CD14-positive monocyte (primary cell): ENCODE measurements at regions not wholly inside any gene's neighbourhood (a gene's known extent, or its start where the extent isn't known, plus 50 kb on each side); places are given as distances from the start of the nearest gene placed in this dataset.

Experiments used
- DNase-seq, 3 donors: peaks; one replicate each; pipeline ENCODE4 v3.0.0-alpha.2; 2011 to 2022
- H2AFZ ChIP-seq: 2 replicates; pipeline ENCODE4 v1.6.0; 2012; ENCODE audit warnings: mild to moderate bottlenecking, low read depth, low read length, inconsistent platforms; ENCODE audit not compliant: insufficient read depth, poor library complexity, severe bottlenecking
- H3K27ac ChIP-seq, 2 donors: 1 replicate in 1 of 2; 2 replicates in 1 of 2; pipeline ENCODE4 v1.5.1; 2012 to 2013; ENCODE audit warnings: low read length in 2 of 2, control low read depth in 1 of 2, inconsistent platforms in 1 of 2, low read depth in 1 of 2, mild to moderate bottlenecking in 1 of 2
- H3K27me3 ChIP-seq, 2 donors: one replicate each; pipeline versions ENCODE4 v1.6.0 to v1.6.1; 2011 to 2013; ENCODE audit warnings: low read length in 2 of 2; ENCODE audit not compliant: control insufficient read depth in 2 of 2, insufficient read depth in 2 of 2
- H3K36me3 ChIP-seq, 2 donors: replicated peaks in 1 of 2; 1 replicate in 1 of 2; 2 replicates in 1 of 2; pipeline versions ENCODE4 v1.5.1 to v1.6.1; 2012 to 2013; ENCODE audit warnings: low read length in 2 of 2, control low read depth in 1 of 2, inconsistent platforms in 1 of 2, mild to moderate bottlenecking in 1 of 2; ENCODE audit not compliant: insufficient read depth in 2 of 2, control insufficient read depth in 1 of 2
- H3K4me1 ChIP-seq, 2 donors: 1 replicate in 1 of 2; 2 replicates in 1 of 2; pipeline versions ENCODE4 v1.5.1 to v1.6.1; 2012 to 2013; ENCODE audit warnings: low read length in 2 of 2, control low read depth in 1 of 2, inconsistent platforms in 1 of 2, mild to moderate bottlenecking in 1 of 2, moderate library complexity in 1 of 2; ENCODE audit not compliant: insufficient read depth in 2 of 2, control insufficient read depth in 1 of 2
- H3K4me2 ChIP-seq: replicated peaks from 2 replicates; pipeline ENCODE3; 2012; ENCODE audit warnings: low read length, moderate library complexity, mild to moderate bottlenecking; ENCODE audit not compliant: poor library complexity, severe bottlenecking; ENCODE audit errors: extremely low read depth
- H3K4me3 ChIP-seq, 3 experiments: fragments of 200-600 bp in 1 of 3; sonication (generic) in 1 of 3; replicated peaks in 1 of 3; 1 replicate in 2 of 3; 2 replicates in 1 of 3; pipeline ENCODE4 v1.5.1; 2011 to 2013; ENCODE audit warnings: low read length in 3 of 3, mild to moderate bottlenecking in 3 of 3, control low read depth in 2 of 3, low read depth in 2 of 3, inconsistent platforms in 1 of 3, moderate library complexity in 1 of 3
- H3K79me2 ChIP-seq: 2 replicates; pipeline ENCODE4 v1.6.0; 2012; ENCODE audit warnings: mild to moderate bottlenecking, control low read depth, inconsistent platforms, low read length, moderate library complexity; ENCODE audit not compliant: insufficient read depth
- H3K9ac ChIP-seq: 2 replicates; pipeline ENCODE4 v1.6.0; 2017; ENCODE audit warnings: low read length, mild to moderate bottlenecking; ENCODE audit not compliant: insufficient read depth, poor library complexity, severe bottlenecking
- H3K9me3 ChIP-seq, 2 donors: replicated peaks in 1 of 2; 1 replicate in 1 of 2; 2 replicates in 1 of 2; pipeline versions ENCODE4 v1.5.1 to v1.6.1; 2012 to 2013; ENCODE audit warnings: low read length in 2 of 2, control low read depth in 1 of 2; ENCODE audit not compliant: control insufficient read depth in 1 of 2, insufficient read depth in 1 of 2
- H4K20me1 ChIP-seq: 2 replicates; pipeline ENCODE4 v1.6.0; 2012; ENCODE audit warnings: mild to moderate bottlenecking, low read length, control low read depth, moderate library complexity; ENCODE audit not compliant: insufficient read depth
- H3K27ac Mint-ChIP-seq, 7 donors: one replicate each; pipeline ENCODE4 v1.8.0; 2020; ENCODE audit warnings: mild to moderate bottlenecking in 7 of 7, mixed read lengths in 7 of 7, moderate library complexity in 6 of 7, inconsistent platforms in 2 of 7
- H3K27me3 Mint-ChIP-seq, 3 donors: one replicate each; pipeline ENCODE4 v1.8.0; 2021 to 2022; ENCODE audit warnings: low read depth in 3 of 3, mild to moderate bottlenecking in 3 of 3, mixed read lengths in 3 of 3, moderate library complexity in 3 of 3, inconsistent platforms in 1 of 3
- H3K36me3 Mint-ChIP-seq, 2 donors: one replicate each; pipeline ENCODE4 v1.8.0; 2020; ENCODE audit warnings: mixed read lengths in 2 of 2, inconsistent platforms in 1 of 2, mild to moderate bottlenecking in 1 of 2
- H3K4me1 Mint-ChIP-seq: one replicate; pipeline ENCODE4 v1.8.0; 2020; ENCODE audit warnings: mild to moderate bottlenecking, mixed read lengths
- H3K4me3 Mint-ChIP-seq, 2 donors: one replicate each; pipeline ENCODE4 v1.8.0; 2020; ENCODE audit warnings: mild to moderate bottlenecking in 2 of 2, mixed read lengths in 2 of 2, moderate library complexity in 1 of 2
- H3K9me3 Mint-ChIP-seq, 7 donors: one replicate each; pipeline ENCODE4 v1.8.0; 2020 to 2022; ENCODE audit warnings: mixed read lengths in 7 of 7, mild to moderate bottlenecking in 6 of 7, moderate library complexity in 6 of 7, inconsistent platforms in 2 of 7
- CTCF ChIP-seq: fragments of 200-600 bp; IDR thresholded peaks from one replicate; pipeline ENCODE4 v1.8.0; 2022; ENCODE audit warnings: antibody characterized with exemption, mild to moderate bottlenecking
- WGBS: methylation state at CpG from one replicate; pipeline ENCODE4 v1.1.5; 2013; ENCODE audit warnings: missing lambda C conversion rate; ENCODE audit not compliant: insufficient coverage; 5-methylcytosine and 5-hydroxymethylcytosine counted together
- intact Hi-C, 2 donors: fragments of 100-400 bp; cut with micrococcal nuclease; formaldehyde crosslinking; loops; one replicate each; pipeline versions ENCODE4 v1.15.0 to v1.15.1; 2023

GRCh38 chr15:62886431-62887071 is 156.0 kb upstream of the TPM1 start:
- Histone ChIP-seq H2AFZ (peak overlapping the region; percentile 54), H3K79me2 (no peaks in the 10 kb centered on the region), H3K27ac (no peak overlapping the region), H4K20me1 (no peaks in the 10 kb centered on the region), H3K9me3 (no peaks in the 10 kb centered on the region), H3K4me1 (no peaks in the 10 kb centered on the region), H3K9ac (no peak overlapping the region), H3K4me2 (no peak overlapping the region), H3K27me3 (no peaks in the 10 kb centered on the region), H3K4me3 (no peak overlapping the region), H3K36me3 (no peaks in the 10 kb centered on the region)
- intact Hi-C loops: no loop called here
- WGBS: 95% methylated on average over 6 of the region's 13 CpGs
- Mint-ChIP-seq H3K9me3 (peaks cover 0 to 1% (median 0%) of the 10 kb centered on the region in 7 donors), H3K27me3 (peaks cover 3 to 8% (median 7%) of the 10 kb centered on the region in 3 donors), H3K4me3 (no peak overlapping the region), H3K27ac (no peak overlapping the region), H3K4me1 (peaks cover 10% of the 10 kb centered on the region), H3K36me3 (no peaks in the 10 kb centered on the region)
- no peak for DNase-seq
- no peak for TF ChIP-seq CTCF

GRCh38 chr15:62887113-62887570 is 155.4 kb upstream of the TPM1 start:
- Mint-ChIP-seq H3K36me3 (no peaks in the 10 kb centered on the region), H3K9me3 (peaks cover 0 to 1% (median 0%) of the 10 kb centered on the region in 7 donors), H3K4me3 (no peak overlapping the region), H3K27ac (no peak overlapping the region), H3K27me3 (peaks cover 7 to 9% (median 9%) of the 10 kb centered on the region in 3 donors), H3K4me1 (peaks cover 10% of the 10 kb centered on the region)
- Histone ChIP-seq H3K36me3 (no peaks in the 10 kb centered on the region), H4K20me1 (no peaks in the 10 kb centered on the region), H3K9me3 (no peaks in the 10 kb centered on the region), H3K9ac (no peak overlapping the region), H3K27ac (no peak overlapping the region), H3K4me3 (no peak overlapping the region), H3K4me2 (no peak overlapping the region), H3K27me3 (no peaks in the 10 kb centered on the region), H3K4me1 (no peaks in the 10 kb centered on the region), H3K79me2 (no peaks in the 10 kb centered on the region), H2AFZ (peak overlapping the region; percentile 54)
- no peak for TF ChIP-seq CTCF
- WGBS: no CpG with 5 or more reads among the region's 7 CpGs
- intact Hi-C loops: no loop called here
- no peak for DNase-seq
